Left ventricle myocardium inferior (tissue), 1 donor: ENCODE measurements at regions not wholly inside any gene's neighbourhood (a gene's known extent, or its start where the extent isn't known, plus 50 kb on each side); places are given as distances from the start of the nearest gene placed in this dataset.

ENCODE experiments used
- DNase-seq: peaks from one replicate; pipeline ENCODE4 v3.0.0-alpha.2; 2020
- H3K27ac ChIP-seq: fragments of 200-600 bp; replicated peaks from 2 replicates; pipeline ENCODE4 v1.8.0; 2021
- H3K27me3 ChIP-seq: fragments of 200-600 bp; 2 replicates; pipeline ENCODE4 v1.8.0; 2021; ENCODE audit warnings: low read depth
- H3K36me3 ChIP-seq: fragments of 200-600 bp; 2 replicates; pipeline ENCODE4 v1.8.0; 2021
- H3K4me1 ChIP-seq: fragments of 200-600 bp; 2 replicates; pipeline ENCODE4 v1.8.0; 2021
- H3K4me3 ChIP-seq: fragments of 200-600 bp; 2 replicates; pipeline ENCODE4 v1.8.0; 2021; ENCODE audit warnings: mild to moderate bottlenecking, moderate library complexity
- H3K9me3 ChIP-seq: fragments of 200-600 bp; replicated peaks from 2 replicates; pipeline ENCODE4 v1.8.0; 2021
- intact Hi-C: fragments of 100-400 bp; cut with micrococcal nuclease; formaldehyde crosslinking; loops from one replicate; pipeline ENCODE4 v1.11.0; 2022
- TF ChIP-seq, protein P1 (sequence below): fragments of 200-600 bp; IDR thresholded peaks from 2 replicates; pipeline ENCODE4 v1.8.0; 2021; ENCODE audit warnings: antibody characterized with exemption, mild to moderate bottlenecking, borderline replicate concordance
- donor health status: DM: no; HTN: yes; CAD: no; lungs with severe emphysema.

DNA sequence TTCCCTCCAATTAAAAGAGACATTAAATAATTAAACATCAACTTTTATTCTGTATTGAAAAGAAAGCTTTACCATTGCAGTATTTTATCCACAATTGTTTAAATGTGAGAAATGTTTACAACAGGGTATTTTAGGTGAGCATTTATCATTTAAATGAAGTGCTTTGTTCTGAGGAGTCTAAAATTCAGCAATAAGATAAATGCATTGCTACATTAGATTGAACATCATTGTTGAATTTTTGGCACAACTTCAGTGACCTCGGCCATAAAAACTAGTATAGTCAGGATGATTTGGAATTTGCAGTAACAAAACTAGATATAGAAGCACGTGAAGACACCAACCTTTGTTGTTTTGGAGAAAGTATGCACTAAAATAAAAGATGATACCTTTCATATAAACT lies 692.9 kb downstream of the USP25 start:
- Histone ChIP-seq H3K36me3 (no peaks in the 10 kb centered on the region), H3K9me3 (no peaks in the 10 kb centered on the region), H3K4me1 (peaks cover 59% of the 10 kb centered on the region), H3K4me3 (peak overlapping the region; percentile 69), H3K27ac (peak overlapping the region; percentile 92), H3K27me3 (no peaks in the 10 kb centered on the region)
- TF ChIP-seq, protein P1, sequence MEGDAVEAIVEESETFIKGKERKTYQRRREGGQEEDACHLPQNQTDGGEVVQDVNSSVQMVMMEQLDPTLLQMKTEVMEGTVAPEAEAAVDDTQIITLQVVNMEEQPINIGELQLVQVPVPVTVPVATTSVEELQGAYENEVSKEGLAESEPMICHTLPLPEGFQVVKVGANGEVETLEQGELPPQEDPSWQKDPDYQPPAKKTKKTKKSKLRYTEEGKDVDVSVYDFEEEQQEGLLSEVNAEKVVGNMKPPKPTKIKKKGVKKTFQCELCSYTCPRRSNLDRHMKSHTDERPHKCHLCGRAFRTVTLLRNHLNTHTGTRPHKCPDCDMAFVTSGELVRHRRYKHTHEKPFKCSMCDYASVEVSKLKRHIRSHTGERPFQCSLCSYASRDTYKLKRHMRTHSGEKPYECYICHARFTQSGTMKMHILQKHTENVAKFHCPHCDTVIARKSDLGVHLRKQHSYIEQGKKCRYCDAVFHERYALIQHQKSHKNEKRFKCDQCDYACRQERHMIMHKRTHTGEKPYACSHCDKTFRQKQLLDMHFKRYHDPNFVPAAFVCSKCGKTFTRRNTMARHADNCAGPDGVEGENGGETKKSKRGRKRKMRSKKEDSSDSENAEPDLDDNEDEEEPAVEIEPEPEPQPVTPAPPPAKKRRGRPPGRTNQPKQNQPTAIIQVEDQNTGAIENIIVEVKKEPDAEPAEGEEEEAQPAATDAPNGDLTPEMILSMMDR = no peak
- intact Hi-C loops = loop anchor here (5.0 kb wide), 1 partner anchor 115 kb away; no protein-coding TSS in a partner anchor
- no peak for DNase-seq

DNA sequence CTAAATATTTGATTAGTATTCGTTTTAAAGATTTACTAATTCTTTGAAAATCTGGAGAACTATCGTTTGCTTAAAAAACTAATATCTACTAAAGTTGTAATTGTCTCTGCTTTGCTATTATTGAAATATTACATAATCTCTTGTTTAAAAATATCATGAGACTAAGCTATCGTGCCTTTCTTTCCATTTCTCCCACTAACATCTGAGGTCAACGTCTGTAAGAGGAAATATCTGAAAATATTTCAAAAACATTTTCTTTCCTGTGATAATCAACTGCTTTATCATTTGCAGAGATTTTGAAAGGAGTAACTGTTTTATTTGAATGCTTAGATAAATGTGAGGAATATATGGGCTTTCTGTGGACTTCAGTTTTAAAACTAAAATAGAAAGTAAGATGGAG lies 694.1 kb downstream of the USP25 start:
- H3K27ac ChIP-seq = peak overlapping the region; percentile 92
- TF ChIP-seq, protein P1 = no peak
- intact Hi-C loops = loop anchor here (5.0 kb wide), 1 partner anchor 113 kb away; no protein-coding TSS in a partner anchor
- peaks cover 49% of the 10 kb centered on the region for H3K4me1 ChIP-seq
- no peak for DNase-seq
- no peaks in the 10 kb centered on the region for H3K36me3 ChIP-seq
- peak overlapping the region; percentile 69 for H3K4me3 ChIP-seq
- H3K9me3 ChIP-seq = no peaks in the 10 kb centered on the region
- no peaks in the 10 kb centered on the region for H3K27me3 ChIP-seq

GRCh38 chr21:16424331-16424751 lies 694.6 kb downstream of the USP25 start:
- Histone ChIP-seq H3K4me1 (peaks cover 47% of the 10 kb centered on the region), H3K9me3 (no peaks in the 10 kb centered on the region), H3K27me3 (no peaks in the 10 kb centered on the region), H3K36me3 (no peaks in the 10 kb centered on the region), H3K4me3 (peak overlapping the region; percentile 69), H3K27ac (peak overlapping the region; percentile 92)
- TF ChIP-seq, protein P1 = no peak
- DNase-seq = no peak
- intact Hi-C loops = loop anchor here (5.0 kb wide), 1 partner anchor 113 kb away; no protein-coding TSS in a partner anchor

GRCh38 chr21:16425376-16425775 lies 695.6 kb downstream of the USP25 start:
- TF ChIP-seq, protein P1 = no peak
- H3K4me3 ChIP-seq = peak overlapping the region; percentile 69
- intact Hi-C loops = no loop called here
- no peaks in the 10 kb centered on the region for H3K9me3 ChIP-seq
- no peak for DNase-seq
- H3K27ac ChIP-seq = peak overlapping the region; percentile 92
- H3K4me1 ChIP-seq = peaks cover 47% of the 10 kb centered on the region
- no peaks in the 10 kb centered on the region for H3K27me3 ChIP-seq
- no peaks in the 10 kb centered on the region for H3K36me3 ChIP-seq

DNA sequence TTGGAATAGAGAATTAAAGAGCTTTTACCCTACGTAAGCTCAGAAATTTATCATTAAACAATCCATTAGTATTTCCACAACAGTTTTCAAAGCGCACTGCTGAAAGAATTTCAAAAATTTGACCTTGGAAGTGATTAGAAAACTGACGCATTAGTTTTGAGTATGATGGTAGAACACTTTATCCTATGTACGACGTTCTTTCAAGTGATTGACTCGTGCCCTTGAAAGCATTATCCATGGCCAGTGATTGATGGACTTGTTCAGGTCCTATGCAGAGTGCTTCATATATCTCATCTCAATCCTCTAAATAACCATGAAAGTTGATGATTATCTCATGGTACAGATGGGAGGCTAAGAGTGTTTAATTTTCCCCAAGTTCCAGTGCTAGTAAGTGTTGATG lies 697.2 kb downstream of the USP25 start:
- no peak for DNase-seq
- TF ChIP-seq, protein P1 = no peak
- Histone ChIP-seq H3K27ac (peak overlapping the region; percentile 24), H3K4me1 (peaks cover 37% of the 10 kb centered on the region), H3K27me3 (no peaks in the 10 kb centered on the region), H3K36me3 (no peaks in the 10 kb centered on the region), H3K9me3 (no peaks in the 10 kb centered on the region), H3K4me3 (no peak overlapping the region)
- intact Hi-C loops = no loop called here
